ENCODE measurements at regions not wholly inside any gene's neighbourhood (a gene's known extent, or its start where the extent isn't known, plus 50 kb on each side); places are given as distances from the start of the nearest gene placed in this dataset.

DNA sequence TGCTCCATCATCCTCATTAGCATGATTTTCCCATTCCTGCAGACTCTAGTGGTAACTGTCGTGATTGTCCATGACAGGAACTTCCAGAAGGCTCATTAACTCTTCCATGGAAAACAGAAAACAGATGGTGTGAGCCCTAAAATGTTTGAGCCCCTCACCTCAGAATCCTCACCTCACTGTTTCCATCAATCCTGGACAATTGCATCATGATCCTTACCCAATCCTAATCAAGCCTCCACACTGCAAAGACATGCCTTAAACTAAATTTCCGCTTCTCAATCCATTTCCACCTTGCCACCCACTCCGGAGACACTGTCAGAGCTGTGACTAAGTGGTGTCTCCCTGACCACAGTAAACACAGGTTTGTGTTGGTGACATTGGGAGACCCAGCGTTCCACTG, 311.0 kb upstream of the JARID2 start:
- DNase-seq: no peak

DNA sequence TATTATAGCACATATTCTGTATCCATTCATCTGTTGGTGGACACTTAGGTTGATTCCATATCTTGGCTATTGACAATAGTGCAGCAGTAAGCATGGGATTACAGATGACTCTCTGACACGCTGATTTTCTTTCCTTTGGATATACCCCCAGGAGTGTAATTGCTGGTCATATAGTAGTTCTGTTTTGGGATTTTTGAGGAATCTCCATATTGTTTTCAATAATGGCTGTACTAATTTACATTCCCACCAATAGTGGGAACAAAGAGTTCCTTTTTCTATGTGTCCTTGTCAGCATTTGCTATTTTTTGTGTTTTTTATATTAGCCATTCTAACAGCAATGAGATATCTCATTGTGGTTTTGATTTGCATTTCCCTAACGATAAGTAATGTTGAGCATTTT, 309.0 kb upstream of the JARID2 start:
- no peak for DNase-seq

DNA sequence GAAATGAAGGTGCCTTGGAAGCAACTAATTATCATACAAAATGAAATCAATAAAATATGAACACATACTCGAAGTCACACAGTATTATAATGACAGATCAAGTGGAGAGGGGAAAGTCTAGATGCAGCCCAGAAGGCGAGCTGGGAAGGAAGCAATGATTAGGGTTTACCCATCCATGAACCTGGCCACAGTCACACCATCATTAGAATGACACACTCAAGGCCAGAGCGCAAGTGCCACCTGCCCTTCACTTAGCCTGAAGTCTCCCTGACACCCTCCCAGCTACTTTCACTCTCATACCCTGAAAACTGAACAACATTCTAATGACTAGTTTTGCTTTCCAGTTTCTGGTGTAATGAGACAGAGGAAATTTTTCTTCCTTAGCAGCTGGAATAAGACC, 302.8 kb upstream of the JARID2 start:
- no peak for DNase-seq

DNA sequence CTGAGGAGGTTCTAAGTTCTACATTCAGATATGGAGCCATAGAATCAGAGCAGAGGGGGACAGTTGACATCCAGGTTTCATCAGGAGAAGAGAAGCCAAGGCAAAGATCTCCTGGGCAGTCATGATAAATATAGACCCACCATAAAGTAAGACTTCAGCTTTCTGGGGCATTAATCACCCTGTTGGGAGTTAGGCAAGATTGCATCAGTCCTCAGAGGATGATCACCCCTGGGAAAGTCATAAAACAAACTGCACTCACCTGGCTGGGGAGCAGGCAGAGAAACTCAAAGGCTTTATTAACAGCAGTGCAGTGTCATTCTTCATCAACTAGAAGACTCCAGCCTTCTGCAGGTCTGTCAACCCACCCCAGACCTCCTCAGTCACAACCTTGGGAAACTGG, 301.3 kb upstream of the JARID2 start:
- no peak for DNase-seq

DNA sequence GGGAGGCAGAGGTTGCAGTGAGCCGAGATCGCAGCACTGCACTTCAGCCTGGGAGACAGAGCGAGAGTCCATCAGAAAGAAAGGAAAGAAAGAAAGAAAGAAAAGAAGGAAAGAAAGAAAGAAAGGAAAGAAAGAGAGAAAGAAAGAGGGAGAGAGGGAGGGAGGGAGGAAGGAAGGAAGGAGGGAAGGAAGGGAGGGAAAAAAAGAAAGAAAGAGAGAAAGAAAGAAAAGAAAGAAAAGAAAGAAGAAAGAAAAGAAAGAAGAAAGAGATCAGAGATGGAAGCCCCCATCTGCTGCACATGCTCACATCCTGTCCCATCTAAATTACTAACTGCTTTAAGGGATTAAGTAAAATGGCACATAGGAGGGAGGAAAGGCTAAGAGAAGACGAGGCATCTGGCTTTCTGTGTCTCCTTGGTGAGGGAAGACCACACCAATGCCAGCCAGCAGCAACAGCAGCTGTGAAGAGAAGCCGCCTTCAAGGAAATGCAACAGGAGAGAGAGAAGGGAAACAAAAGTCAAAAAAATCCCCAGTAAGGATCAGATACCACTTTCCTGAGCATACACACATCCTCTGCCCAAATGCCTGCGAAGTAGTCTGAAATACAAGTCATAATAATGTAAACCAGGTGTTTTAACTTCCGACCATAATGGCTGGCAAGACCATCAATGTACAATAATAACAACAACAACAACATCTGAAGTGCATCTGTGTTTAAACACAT, 300.2 kb upstream of the JARID2 start:
- no peak for DNase-seq

DNA sequence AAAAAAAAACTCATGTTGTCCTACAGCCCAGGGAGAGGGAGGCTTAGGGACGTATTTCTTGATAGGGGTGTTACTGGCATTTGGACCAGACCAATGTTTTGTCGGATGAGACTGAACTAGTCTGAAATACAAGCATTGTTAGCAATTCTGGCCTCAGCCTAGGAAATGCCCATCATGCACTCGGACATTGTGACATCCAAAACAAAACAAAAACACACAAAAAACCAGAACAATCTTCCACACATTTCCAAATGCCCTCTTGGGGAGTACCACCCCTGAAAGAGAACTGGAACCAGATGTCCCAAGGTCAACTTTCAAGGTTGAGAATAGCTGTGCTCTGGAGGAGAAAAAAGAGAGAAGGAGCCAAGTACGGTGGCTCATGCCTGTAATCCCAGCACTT, 299.1 kb upstream of the JARID2 start:
- no peak for DNase-seq

DNA sequence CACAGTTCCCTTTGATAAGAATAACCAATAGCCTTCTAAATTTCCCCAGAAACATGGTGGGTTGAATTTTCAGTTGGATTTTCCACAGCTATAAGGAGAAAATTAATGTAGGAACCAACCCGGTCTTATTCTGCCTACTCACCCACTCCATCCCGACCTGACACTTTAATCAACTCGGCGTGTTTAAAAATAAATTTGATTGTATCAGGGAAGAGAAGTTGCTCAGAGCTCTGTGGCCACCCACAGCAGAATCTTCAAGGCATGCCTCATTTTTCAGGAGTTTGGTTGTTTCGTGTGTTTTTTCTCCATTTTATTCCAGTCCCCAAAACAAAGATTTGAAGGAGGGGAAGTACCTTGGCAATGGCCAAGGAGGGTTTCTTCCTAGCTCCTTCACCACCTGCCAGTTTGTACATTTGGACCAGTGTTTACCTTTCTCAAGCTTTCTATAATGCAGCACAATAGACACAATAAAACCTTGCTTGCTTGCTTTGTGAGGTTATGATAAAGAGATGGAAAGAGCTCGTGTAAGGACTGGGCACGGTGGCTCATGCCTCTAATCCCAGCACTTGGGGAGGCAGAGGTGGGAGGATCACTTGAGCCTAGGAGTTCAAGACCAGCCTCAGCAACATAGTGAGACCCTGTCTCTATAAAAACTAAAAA, 297.2 kb upstream of the JARID2 start:
- DNase-seq: no peak

DNA sequence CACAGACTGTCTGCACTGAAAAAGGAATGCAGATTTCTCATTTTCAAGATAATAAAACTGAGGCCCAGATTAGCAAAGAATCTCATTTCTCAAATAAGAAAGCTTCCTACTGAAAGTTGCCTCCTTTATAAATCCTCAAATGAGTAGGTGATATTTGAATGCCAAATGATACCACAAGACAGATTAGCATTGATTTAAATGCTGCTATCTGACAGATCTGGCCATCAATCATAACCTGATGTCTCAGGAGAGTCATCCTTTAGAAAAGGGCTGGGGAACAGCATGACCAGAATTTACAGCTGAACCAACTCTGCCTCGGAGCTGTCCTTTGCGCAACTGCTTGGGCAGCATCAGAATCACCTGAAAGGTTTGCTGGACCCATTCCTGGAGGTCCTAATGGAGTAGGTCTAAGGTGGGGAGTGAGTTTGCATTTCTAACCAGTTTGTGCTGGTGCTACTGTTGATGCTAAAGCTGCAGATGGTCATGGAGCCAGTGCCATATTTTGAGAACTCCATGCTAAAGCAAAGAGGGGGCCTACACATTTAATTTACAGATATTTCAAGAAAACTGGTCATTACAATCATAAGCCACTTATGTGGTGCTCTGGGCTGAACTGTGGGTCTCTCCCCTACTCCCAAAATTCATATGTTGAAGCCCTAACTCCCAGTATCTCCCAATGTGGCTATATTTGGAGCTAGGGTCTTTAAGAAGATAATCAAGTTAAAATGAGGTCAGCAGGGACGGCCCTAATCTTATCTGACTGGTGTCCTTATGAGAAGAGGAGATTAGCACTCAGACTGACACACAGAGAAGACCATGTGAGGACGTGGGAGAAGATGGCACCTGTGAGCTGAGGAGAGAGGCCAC, 295.5 kb upstream of the JARID2 start:
- DNase-seq: no peak

DNA sequence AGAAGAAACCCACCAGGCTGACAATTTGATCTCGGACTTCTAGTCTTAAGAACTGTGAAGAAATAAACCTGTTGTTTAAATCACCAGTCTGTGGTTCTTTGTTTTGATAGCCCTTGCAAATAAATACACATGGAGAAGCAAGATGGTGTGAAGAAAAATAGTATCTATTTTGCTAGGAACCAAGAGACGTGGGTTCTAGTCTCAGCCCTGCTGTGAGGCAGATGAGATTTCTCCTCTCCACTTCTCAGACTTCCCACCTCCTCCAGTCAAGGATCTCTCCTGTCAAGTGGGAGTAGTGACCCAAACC, 294.9 kb upstream of the JARID2 start:
- DNase-seq: no peak

DNA sequence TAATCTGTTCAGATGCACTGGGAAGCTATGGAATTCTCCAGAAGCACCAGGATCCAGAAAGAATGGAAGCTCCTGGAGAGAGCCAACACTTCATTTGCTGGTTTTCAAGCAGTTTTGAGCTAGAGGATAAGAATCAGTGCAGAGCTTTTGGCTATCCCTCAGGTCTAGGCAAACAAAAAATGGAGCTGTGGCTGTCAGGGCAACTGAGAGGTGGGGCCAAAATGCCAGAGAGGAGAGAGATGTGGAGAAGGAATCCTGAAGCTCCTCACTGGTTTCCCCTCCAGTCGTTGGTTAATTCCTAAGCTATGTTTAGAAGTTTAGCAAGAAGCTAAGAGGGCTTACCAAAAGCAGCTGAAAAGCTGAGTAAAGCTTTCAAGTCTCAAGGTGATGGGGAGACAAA, 294.2 kb upstream of the JARID2 start:
- DNase-seq: no peak

DNA sequence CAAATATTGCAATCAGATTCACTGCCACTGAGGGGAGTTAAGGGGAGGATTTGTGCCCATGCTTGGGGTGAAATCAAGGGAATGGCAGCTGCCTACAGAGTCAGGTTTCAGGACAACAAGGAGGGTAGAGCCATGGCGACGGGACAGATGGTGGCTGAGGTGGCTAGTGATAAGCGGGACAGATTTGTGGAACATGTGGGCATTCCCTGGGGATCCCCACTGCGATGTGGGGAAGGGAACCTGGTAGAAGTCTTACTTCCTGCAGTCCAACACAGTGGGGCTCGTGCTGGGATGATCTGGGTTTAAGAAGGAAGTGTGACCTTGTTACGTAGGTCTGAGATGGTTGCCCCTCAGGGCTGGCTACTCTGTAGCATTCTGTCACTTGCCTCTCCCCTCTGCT, 292.0 kb upstream of the JARID2 start:
- DNase-seq: no peak

DNA sequence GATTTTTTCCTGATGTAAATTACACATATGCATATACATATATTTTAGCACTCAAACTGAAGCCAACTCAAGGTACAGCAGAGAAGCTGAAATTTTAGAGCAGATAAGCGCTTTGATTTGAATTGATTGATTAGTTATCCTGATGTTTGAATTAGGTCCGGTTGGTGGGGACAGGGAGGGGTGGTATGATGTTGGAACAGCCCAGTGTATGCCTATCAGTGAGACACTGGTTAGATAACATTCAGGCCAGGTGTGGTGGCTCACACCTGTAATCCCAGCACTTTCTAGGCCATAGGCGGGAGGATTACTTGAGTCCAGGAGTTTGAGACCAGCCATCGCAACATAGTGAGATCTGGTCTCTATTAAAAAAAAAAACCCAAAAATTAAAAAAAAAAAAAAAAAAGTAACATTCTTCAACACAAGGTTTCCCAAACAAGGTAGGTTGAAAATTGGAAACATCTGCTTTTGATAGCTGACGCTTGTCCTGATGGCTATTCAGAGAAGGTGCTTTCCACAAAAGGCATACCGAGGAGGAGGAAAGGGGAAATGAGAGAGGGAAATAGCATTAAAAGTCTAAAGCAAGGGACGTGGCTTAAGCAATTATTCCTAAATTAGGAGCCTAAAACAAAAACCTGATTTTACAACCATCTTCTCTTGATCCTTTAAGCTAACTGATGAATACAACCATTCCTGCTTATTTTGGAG, 288.4 kb upstream of the JARID2 start:
- DNase-seq: no peak

DNA sequence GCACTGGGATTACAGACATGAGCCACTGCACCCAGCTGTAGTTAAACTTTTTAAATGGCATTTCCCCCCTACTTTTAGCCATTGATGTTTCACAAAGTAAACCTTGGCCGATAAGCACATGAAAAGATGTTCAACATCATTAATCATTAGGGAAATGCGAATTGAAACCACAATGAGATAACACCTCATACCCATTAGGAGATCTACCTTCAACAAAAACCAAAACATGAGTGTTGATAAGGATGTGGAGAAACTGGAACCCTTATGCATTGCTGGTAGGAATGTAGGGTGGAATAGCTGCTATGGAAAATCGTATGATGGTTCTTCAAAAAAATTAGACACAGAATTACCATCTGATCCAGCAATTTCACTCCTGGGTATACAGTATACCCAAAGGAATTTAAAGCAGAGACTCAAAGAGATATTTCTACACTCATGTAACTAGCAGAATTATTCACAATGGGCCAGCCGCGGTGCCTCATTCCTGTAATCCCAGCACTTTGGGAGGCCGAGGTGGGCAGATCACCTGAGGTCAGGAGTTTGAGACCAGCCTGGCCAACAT, 286.5 kb upstream of the JARID2 start:
- no peak for DNase-seq

DNA sequence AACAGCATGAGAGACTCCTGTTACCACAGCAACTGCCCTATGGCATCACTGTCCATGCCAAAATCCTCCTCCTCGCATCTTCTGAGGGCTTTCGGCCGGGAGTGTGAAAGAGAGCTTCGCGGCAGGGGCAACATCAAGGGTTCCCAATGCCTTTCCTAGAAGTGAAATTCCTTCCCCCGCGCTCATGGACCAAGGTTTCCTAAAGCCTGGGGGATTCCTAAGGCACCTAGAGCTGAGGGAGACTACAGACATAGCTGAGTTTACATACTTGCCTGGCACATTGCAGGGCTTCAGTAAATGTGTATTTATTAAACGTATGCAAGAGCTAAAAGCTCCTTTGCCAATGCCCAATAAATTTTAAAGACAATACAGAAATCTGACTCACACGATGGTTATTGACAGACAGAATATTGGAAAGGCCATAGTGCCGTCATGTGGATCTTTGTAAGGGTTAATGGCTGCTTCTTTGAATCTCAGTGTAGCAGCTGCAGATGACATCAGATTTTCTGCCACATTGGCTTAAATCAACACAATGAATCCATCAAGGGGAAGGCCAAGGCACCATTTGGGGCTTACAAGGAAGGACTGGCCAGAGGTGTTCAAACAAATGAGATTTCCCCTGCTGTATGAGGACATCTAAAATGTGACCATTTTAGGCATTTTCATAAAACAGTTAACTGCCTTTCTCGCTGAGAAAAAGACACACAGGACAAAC, 281.2 kb upstream of the JARID2 start:
- DNase-seq: no peak

DNA sequence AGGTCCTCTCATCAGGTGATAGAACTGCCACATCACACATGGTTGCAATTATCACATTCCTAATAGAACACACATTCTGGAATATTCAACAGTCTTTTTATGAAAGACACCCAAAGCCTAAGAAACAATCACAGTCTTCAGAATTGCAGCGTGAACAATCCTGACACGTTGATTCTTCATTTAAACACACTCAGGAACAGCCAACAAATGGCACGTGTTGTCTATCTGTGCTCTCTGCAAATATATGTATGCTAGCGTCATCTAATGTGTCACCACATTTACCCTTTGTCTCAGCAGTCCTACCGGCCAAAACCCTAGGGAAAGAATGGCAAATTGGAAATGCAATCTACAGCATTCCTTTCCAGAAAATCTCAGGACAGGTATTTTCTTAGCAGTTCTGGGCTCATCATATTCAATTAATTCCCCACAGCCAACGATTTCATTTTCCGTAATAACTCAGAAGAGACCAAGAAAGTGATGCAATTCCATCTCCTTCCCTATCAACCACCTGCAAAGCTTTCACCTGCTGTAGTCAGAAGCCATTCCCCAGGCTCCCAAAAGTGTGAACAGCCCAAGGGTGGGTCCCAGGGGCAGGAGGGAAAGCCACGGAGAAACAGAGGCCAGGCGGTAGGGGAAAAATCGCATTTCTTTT, 280.3 kb upstream of the JARID2 start:
- DNase-seq: no peak

DNA sequence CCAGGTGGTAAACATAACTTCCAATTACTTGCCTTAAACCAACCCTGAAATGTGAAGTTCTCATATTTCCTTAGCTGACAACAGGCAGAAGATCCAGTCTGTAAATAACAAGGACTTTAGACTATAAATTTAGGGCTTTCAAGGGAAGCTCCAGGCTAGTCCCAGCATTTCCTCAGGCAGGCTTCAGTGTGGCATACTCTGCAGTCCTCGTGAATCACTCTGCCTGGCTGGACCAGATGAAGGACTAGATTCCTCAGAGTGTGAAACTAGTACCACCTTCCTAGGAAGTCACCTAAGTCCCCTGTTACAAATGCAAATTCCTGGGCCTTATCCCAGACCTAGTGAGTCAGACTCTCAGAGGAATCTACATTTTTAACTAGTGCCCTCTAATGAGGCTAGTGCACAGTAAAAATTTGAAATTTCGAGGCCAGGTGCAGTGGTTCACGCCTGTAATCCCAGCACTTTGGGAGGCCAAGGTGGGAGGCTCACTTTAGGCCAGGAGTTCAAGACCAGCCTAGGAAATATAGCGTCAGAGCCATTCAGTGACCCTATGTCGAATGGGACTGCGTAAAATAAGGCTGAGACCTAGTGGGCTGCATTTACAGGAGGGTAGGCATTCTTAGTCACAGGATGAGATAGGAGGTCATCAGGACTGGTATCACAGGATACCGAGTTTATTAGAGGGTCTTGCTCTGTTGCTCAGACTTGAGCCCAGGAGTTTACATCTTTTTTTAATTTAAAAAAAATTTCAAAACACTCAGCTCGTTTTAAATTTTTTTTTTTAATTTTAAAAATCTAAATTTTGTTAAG, 279.6 kb upstream of the JARID2 start:
- DNase-seq: no peak

DNA sequence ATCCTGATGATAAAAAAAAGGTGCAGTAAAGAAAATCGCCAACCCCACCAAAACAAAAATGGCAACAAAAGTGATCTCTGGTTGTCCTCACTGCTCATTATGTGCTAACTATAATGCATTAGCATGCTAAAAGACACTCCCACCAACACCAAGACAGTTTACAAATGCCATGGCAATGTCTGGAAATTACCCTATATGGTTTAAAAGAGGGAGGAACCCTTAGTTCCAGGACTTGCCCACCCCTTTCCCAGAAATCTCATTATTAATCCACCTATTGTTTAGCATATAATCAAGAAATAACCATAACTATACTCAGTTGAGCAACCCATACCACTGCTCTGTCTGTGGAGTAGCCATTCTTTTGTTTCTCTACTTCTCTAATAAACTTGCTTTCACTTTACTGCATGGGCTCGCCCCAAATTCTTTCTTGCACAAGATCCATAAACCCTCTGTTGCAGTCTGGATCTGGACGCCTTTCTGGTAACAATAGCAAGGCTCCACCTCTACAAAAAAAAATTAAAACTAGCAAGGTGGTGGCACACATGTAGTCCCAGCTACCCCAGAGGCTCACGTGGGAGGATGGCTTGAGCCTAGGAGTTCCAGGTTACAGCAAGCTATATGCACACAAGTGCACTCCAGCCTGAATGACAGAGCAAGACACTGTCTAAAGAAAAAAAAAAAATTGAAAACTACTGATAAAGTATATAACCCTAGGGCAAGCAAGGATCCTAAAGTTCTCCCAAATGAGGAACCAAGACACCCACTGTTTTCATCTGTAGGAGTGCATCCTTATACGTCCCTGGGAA, 278.8 kb upstream of the JARID2 start:
- DNase-seq: no peak

DNA sequence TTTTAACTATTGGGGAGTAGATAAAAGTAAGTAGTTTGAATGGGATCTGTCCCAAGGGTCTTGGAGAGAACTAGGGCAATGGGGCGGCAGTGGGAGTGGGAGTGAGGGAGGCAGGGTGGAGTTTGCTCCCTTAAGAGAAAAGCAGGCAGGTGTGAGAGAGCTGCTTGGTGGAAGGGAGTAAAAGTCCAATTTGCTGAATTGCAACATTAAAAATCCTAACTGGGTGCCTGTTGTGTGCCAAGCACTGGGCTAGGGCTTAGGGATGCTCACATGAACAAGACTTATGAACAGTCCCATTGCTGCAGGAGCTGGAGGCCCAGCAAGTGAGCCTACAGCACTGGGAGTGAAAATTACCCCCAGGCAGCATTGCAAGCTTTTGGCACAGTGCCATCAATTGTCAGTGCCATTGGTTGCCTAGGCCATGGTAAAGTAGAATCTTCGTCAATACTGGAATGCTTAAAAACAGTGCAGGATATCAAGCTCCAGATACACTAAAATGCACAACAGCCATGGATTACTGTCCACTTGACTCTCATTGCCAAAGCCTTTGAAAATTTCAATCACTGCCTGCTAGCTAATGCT, 277.7 kb upstream of the JARID2 start:
- no peak for DNase-seq
